GM21576 (cell line): ENCODE measurements at regions not wholly inside any gene's neighbourhood (a gene's known extent, or its start where the extent isn't known, plus 50 kb on each side); places are given as distances from the start of the nearest gene placed in this dataset.
"Not testable (repeated sequence)": the region's sequence is repeated elsewhere in the genome, so short reads cannot be mapped to it uniquely, and the experiment has no call there.

Source experiments
- ATAC-seq: cut with Tn5 transposase; IDR thresholded peaks from one replicate; pipeline ENCODE4 v1.9.1; 2021; ENCODE audit warnings: mild to moderate bottlenecking, moderate library complexity; ENCODE audit not compliant: unreplicated experiment

DNA sequence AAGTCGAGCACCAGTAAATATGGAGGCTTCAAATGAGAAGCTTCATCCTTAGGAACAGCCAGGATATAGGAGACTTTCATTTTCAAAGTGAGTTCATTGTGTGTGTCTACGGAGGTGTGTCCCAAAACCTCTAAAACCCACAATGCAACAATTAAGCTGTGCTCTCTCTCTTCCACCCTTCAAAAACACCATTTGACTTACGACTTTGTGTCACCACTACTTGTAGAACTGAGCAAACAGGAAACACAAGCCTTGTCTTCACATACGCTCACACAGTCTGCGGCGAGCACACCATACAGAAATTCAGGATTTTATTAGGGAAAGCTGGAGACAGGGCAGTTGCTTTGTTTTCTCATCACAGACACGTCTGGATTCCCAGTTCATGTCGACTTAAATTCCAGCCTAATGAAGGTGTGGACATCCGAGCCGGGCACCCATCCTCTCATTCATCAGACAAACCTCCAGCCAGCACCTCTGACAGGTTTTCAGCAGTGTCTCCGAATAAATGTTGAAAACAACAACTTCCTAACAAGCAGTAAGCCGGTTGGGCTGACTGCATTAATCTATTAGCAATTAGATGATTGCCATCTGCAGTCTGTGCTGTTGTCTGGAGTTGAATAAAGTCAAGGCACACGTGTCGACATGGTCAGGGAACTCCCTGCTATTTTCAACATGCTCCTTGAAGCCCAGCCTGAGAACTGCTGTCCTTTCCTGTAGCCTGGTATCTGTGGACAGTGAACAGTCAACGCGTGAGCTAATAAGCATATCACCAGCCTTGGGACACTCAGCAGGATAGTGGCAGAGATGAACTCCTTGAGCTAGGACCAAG, 1411.1 kb downstream of the BRD1 start:
- no peak for ATAC-seq

DNA sequence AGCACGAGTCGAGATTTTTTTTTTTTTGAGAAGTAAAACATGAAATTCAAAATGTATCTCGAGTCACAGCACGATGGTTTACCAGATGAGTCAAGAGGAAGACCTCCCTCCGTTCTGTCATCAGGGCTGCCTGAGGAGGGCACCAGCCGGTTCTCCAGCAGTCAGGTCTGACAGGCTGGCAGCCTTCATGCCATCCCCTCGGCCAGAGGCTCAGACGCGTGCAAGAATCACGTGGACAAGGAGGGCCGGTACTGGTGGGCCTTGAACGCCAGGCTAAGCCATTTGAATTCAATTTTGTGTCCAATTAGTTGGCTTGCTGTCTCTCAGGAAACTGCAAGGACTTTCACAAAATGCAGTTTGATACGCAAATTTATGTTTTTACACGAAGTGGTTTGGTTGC, 1412.2 kb downstream of the BRD1 start:
- ATAC-seq: no peak

- ATAC-seq: no peak
Measured at GRCh38 chr22:48414651-48415050, 1413.0 kb downstream of the BRD1 start.

GRCh38 chr22:48412931-48413330, 1414.7 kb downstream of the BRD1 start:
- ATAC-seq: not testable (repeated sequence)

GRCh38 chr22:48410536-48410935, 1417.1 kb downstream of the BRD1 start:
- no peak for ATAC-seq

GRCh38 chr22:48407256-48407955, 1420.3 kb downstream of the BRD1 start:
- no peak for ATAC-seq

DNA sequence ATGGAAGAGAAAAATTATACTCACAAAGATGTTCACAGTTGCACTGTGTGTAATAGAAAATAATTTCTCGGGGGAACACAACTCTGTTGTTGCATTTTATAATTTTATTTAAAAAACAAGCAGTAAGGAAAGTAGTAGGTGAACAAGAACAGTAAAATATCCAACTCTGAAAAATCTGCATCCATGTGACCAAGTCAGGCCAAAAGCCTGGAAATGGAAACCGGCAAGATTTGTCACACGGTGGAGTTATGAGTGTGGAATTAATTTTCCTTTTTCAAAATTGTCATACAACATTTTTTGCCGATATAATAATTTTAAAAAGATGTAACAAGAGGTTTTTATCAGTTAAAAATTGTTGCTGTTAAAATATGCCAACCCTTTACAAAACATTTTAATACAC, 1421.5 kb downstream of the BRD1 start:
- ATAC-seq: no peak

GRCh38 chr22:48405741-48406140, 1421.9 kb downstream of the BRD1 start:
- no peak for ATAC-seq

GRCh38 chr22:48404801-48405447, 1422.7 kb downstream of the BRD1 start:
- no peak for ATAC-seq

- no peak for ATAC-seq
Measured at GRCh38 chr22:48403521-48404403, 1423.9 kb downstream of the BRD1 start.

GRCh38 chr22:48402591-48403031, 1425.1 kb downstream of the BRD1 start:
- no peak for ATAC-seq

- not testable (repeated sequence) for ATAC-seq
Measured at GRCh38 chr22:48401523-48401922, 1426.2 kb downstream of the BRD1 start.

GRCh38 chr22:48398181-48398905, 1429.3 kb downstream of the BRD1 start:
- ATAC-seq: no peak

DNA sequence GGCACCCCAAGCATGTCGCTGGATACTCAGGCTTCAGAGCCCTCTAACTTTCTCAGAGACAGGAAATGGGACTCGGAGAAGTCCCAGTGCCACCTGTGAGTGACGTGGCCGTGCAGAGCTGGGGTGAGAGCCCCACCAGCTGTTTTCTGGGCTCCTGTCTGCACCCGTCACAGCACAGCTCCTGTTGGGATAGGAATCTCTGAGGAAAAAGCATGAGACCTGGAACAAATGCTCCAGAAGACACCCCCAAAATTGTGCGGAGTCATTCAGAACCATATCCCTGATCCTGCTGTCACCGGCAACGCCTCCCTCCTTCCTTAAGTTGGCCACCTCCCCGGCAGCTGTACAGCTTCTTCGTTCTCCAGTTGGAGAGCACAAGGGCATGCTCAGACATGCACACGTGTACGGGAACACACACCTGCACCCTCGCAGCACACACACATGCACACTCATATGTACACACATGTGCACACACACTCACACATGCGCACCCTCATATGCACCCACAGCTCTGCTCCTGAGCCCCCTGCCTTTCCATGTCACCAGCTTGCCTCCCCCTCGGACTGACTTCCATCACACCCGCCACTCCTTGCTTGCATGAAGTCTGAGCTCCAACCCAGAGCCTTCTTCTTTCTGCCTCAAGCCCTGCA, 1430.0 kb downstream of the BRD1 start:
- no peak for ATAC-seq

GRCh38 chr22:48396785-48397530, 1430.7 kb downstream of the BRD1 start:
- no peak for ATAC-seq

- no peak for ATAC-seq
Measured at GRCh38 chr22:48396091-48396784, 1431.4 kb downstream of the BRD1 start.

DNA sequence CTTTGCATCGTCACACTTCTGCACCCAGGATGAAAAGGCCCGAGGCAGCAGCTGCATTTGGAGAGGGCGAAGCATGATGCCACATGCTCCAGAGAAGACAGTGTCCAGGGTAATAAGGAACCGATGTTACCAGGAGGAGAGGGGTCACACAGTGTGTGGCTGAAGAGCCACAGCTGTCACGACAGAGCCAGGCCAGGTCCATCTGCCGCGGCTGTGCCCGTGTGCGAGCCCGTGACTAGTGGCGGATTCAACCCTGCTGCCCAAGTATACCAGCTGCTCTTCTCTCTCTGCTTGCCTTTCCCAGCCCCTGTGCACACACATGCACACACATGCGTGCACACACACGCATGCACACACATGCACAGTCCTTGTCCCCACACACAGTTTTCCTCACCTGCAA, 1432.5 kb downstream of the BRD1 start:
- ATAC-seq: no peak

DNA sequence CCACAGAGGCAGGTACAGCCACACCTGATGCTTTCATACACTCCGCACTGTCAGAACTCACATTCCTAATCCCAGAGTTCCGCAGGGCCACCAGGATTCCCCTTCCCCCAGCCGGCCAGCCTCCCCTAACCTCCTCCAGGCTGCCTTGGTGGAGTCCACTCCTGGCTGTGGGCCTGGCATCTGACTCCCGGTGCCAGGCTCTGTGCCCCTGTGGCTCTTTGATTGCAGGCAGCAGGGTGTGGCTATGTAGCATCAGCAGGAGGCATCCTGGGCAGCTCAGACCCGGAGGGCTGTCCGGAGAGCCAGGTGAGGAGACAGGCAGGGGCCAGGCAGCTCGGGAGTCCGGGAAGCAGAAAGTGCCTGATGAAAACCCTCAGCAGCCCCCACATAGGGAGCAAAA, 1432.9 kb downstream of the BRD1 start:
- ATAC-seq: no peak
